ENCODE measurements at regions not wholly inside any gene's neighbourhood (a gene's known extent, or its start where the extent isn't known, plus 50 kb on each side); places are given as distances from the start of the nearest gene placed in this dataset.

DNA sequence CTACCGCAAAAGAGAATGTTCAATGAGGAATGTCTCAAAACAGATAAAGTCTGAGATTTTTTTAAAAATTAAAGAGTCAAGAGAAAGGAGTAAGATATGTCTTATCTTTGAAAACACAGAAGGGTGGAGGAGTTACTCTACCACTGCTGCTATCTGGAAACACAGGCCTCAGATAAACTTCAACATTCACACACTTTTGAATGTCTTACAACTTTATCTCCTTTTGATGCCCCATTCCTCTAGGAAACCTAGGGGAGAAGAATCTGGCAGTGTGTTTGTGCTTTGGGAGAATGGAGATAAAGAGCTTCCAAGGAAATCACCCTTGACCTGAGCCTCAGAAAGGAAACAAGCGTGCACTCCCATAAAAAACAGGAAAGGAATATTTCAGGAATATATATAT is 468.2 kb downstream of the PLOD2 start:
- no peak overlapping the region for H2BK5ac ChIP-seq (ENCODE audit: insufficient read length, low read length)
- no peak for DNase-seq
- no CpG with 5 or more reads among the region's 2 CpGs for WGBS (ENCODE audit: extremely low coverage, insufficient read length, low lambda C conversion rate)
- no peak overlapping the region for H4K8ac ChIP-seq (replicated peaks; ENCODE audit: insufficient read length, low read depth, low read length)
- no peaks in the 10 kb centered on the region for H3K36me3 Mint-ChIP-seq (ENCODE audit: insufficient read depth in 1 of 3, low read depth in 3 of 3)
- H3K27me3 Mint-ChIP-seq (ENCODE audit: low read depth) = no peaks in the 10 kb centered on the region
- H2AK5ac ChIP-seq (ENCODE audit: insufficient read length, low read length) = no peak overlapping the region
- no peaks in the 10 kb centered on the region for H3K79me1 ChIP-seq (ENCODE audit: insufficient read depth, low read depth, low read length, poor library complexity, severe bottlenecking)
- H4K91ac ChIP-seq (ENCODE audit: insufficient read length, low read depth, low read length) = no peak overlapping the region
- no peak overlapping the region for H3K4me2 ChIP-seq (ENCODE audit: insufficient read depth, insufficient read length, low read length)
- H3K23ac ChIP-seq (ENCODE audit: insufficient read length, low read depth, low read length) = no peak overlapping the region
- H2BK20ac ChIP-seq (ENCODE audit: low read depth, low read length, poor library complexity, severe bottlenecking) = no peak overlapping the region
- H3T11ph ChIP-seq (ENCODE audit: low read length) = no peak overlapping the region
- H3K14ac ChIP-seq (ENCODE audit: insufficient read depth, low read length) = no peak overlapping the region
- no peak overlapping the region for H3K4ac ChIP-seq (ENCODE audit: low read depth, low read length)
- H2BK15ac ChIP-seq (ENCODE audit: low read depth, low read length) = no peak overlapping the region
- no peaks in the 10 kb centered on the region for H3K9me3 ChIP-seq (ENCODE audit: control insufficient read depth, low read depth, low read length)
- no peaks in the 10 kb centered on the region for H4K20me1 ChIP-seq (ENCODE audit: control insufficient read depth, insufficient read depth, insufficient read length)
- no peak overlapping the region for H3K4me3 Mint-ChIP-seq
- peaks cover 2 to 5% of the 10 kb centered on the region in 2 experiments; a peak in 3 of 4 replicates for H3K4me1 Mint-ChIP-seq
- H3K27me3 ChIP-seq (ENCODE audit: insufficient read depth, low read length) = no peaks in the 10 kb centered on the region
- H3K4me1 ChIP-seq (ENCODE audit: insufficient read depth, low read length) = no peaks in the 10 kb centered on the region
- no peaks in the 10 kb centered on the region for H3K79me2 ChIP-seq (ENCODE audit: insufficient read depth, low read length)
- TF ChIP-seq, protein P1, sequence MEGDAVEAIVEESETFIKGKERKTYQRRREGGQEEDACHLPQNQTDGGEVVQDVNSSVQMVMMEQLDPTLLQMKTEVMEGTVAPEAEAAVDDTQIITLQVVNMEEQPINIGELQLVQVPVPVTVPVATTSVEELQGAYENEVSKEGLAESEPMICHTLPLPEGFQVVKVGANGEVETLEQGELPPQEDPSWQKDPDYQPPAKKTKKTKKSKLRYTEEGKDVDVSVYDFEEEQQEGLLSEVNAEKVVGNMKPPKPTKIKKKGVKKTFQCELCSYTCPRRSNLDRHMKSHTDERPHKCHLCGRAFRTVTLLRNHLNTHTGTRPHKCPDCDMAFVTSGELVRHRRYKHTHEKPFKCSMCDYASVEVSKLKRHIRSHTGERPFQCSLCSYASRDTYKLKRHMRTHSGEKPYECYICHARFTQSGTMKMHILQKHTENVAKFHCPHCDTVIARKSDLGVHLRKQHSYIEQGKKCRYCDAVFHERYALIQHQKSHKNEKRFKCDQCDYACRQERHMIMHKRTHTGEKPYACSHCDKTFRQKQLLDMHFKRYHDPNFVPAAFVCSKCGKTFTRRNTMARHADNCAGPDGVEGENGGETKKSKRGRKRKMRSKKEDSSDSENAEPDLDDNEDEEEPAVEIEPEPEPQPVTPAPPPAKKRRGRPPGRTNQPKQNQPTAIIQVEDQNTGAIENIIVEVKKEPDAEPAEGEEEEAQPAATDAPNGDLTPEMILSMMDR (conservative IDR thresholded peaks at IDR 0.05) = no peak
- H3K23me2 ChIP-seq (ENCODE audit: insufficient read length, low read depth, low read length, poor library complexity, severe bottlenecking) = no peaks in the 10 kb centered on the region
- no peak overlapping the region for H2AFZ ChIP-seq (ENCODE audit: low read length)
- H3K9ac ChIP-seq (ENCODE audit: extremely low read depth, insufficient read length, low read length) = no peak overlapping the region
- H3K9me3 Mint-ChIP-seq = no peaks in the 10 kb centered on the region
- H3K27ac ChIP-seq (ENCODE audit: insufficient read length, low read depth, low read length) = no peak overlapping the region
- no peak overlapping the region for H3K56ac ChIP-seq (ENCODE audit: insufficient read length, low read depth, low read length)
- H3K27ac Mint-ChIP-seq = no peak overlapping the region
- H4K5ac ChIP-seq (ENCODE audit: insufficient read length, low read depth, low read length) = no peak overlapping the region
- H2BK120ac ChIP-seq (ENCODE audit: low read depth, low read length, poor library complexity, severe bottlenecking) = no peak overlapping the region
- no peak overlapping the region for H2BK12ac ChIP-seq (ENCODE audit: insufficient read length, low read depth, low read length)
- H3K18ac ChIP-seq (ENCODE audit: insufficient read length, low read depth, low read length) = no peak overlapping the region

All from H9 (cell line).